ENCODE measurements at regions not wholly inside any gene's neighbourhood (a gene's known extent, or its start where the extent isn't known, plus 50 kb on each side); places are given as distances from the start of the nearest gene placed in this dataset.

DNA sequence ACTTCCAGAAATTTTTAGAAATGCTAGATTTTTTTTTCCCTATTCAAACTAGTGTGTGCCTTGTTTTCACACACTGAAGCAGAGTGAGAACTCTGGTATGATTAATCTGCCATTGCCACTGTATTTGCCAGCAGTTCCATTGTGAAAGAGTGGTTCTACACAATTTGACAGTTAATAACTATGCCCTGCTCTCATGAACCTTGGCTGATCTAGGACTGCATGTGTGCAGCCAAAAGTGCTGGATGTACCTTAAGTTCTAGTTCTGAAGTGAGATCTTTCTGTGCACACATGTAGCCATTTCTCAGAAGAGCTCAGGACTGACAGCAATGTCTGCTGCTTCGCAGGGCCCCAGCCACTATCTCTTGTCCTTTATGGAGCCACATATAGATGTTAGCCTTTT lies 328.2 kb upstream of the SPRY2 start:
- Histone ChIP-seq H4K5ac (ENCODE audit: low read depth, low read length) (no peak overlapping the region), H3K56ac (ENCODE audit: extremely low read depth, insufficient read depth, low read length) (no peak overlapping the region), H2BK15ac (ENCODE audit: low read depth, low read length) (no peak overlapping the region), H4K20me1 (ENCODE audit: insufficient read depth, low read length) (no peaks in the 10 kb centered on the region), H4K91ac (ENCODE audit: insufficient read depth, low read depth, low read length) (no peak overlapping the region), H2AK5ac (ENCODE audit: low read depth, low read length) (no peak overlapping the region), H3K4me3 (ENCODE audit: insufficient read depth, low read depth, low read length) (no peak overlapping the region), H2BK20ac (ENCODE audit: low read depth, low read length) (no peak overlapping the region), H3K27me3 (ENCODE audit: control insufficient read depth, insufficient read depth, low read length) (no peaks in the 10 kb centered on the region), H2AK9ac (replicated peaks; ENCODE audit: low read depth, low read length, poor library complexity) (no peak overlapping the region), H3K4ac (ENCODE audit: low read depth, low read length) (no peak overlapping the region), H3K79me1 (ENCODE audit: low read depth in 1 of 2, low read length in 2 of 2) (no peaks in the 10 kb centered on the region), H3K18ac (ENCODE audit: low read depth, low read length) (no peak overlapping the region), H3K23ac (ENCODE audit: low read depth, low read length) (no peak overlapping the region), H3K9me3 (ENCODE audit: control insufficient read depth, insufficient read depth, low read length) (peaks cover 4% of the 10 kb centered on the region; the same call in 1 of the 2 replicates), H3K9me1 (ENCODE audit: insufficient read depth, low read length) (no peaks in the 10 kb centered on the region), H3K36me3 (ENCODE audit: control insufficient read depth, insufficient read depth, low read length) (no peaks in the 10 kb centered on the region), H3K14ac (replicated peaks; ENCODE audit: low read depth, low read length) (no peak overlapping the region), H3K27ac (ENCODE audit: insufficient read depth, low read length) (no peak overlapping the region), H2BK120ac (ENCODE audit: low read depth, low read length) (no peak overlapping the region), H3K9ac (ENCODE audit: low read depth, low read length) (no peak overlapping the region), H3K4me2 (ENCODE audit: low read depth, low read length) (no peak overlapping the region), H4K8ac (ENCODE audit: low read depth in 2 of 2, low read length in 2 of 2) (no peak overlapping the region), H3K4me1 (ENCODE audit: control insufficient read depth, insufficient read depth, low read length) (no peaks in the 10 kb centered on the region), H2AFZ (replicated peaks; ENCODE audit: low read length, poor library complexity) (no peak overlapping the region), H2BK5ac (ENCODE audit: low read depth, low read length, poor library complexity, severe bottlenecking) (no peak overlapping the region)
- dilution Hi-C loops (cut with HindIII; ENCODE audit: low sequenced_read_pairs, unreplicated experiment) (no loop called here), intact Hi-C loops (cut with micrococcal nuclease) (no loop called here), in situ Hi-C loops (cut with MboI; ENCODE audit: low sequenced_read_pairs) (no loop called here)
- no TSS peak for BruUV-seq (replicated peaks)
- ChIA-PET POLR2A (ENCODE audit: unreplicated experiment) (no interaction called here), CTCF (no interaction called here)
- DNase-seq, result no peak
- WGBS, 2 experiments (ENCODE audit: extremely low coverage in 2 of 2, insufficient read length in 1 of 2), result no CpG with 5 or more reads among the region's 1 CpG
- no peak for ATAC-seq (ENCODE audit: low read depth)
- TF ChIP-seq RFX5 (IDR thresholded peaks at IDR 0.05; ENCODE audit: low read depth, low read length), result no peak

Data from IMR-90 (cell line).